ENCODE measurements at regions not wholly inside any gene's neighbourhood (a gene's known extent, or its start where the extent isn't known, plus 50 kb on each side); places are given as distances from the start of the nearest gene placed in this dataset.

DNA sequence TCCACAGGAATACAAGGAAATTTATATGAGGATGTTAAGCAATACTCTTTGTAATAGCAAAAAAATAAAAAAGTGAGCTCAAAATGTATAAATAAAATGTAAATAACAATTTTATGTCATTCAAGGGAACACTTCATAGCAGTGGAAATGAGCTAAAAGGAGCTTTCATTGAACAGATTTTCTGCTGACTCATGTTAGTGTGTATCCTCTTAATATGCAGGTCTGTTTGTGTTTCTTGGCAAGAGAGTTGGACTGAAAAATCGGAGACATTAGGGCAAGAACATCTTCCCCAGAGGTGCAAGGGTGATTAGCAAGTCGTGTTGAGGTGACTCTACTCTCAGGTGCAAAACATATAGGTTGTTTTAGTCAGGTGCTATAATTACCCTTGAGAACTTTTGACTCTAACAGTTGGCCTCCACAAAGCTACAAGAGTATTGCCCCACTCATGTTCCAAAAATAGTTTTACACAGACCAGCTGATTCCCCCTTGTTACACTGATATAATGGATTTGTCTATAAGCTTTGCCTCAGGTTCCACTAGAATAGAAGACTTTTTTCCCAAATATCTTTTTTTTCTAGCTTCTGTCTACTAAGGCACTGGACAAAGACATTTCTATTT lies 702.9 kb downstream of the TENT5A start:
- TF ChIP-seq, protein P1, sequence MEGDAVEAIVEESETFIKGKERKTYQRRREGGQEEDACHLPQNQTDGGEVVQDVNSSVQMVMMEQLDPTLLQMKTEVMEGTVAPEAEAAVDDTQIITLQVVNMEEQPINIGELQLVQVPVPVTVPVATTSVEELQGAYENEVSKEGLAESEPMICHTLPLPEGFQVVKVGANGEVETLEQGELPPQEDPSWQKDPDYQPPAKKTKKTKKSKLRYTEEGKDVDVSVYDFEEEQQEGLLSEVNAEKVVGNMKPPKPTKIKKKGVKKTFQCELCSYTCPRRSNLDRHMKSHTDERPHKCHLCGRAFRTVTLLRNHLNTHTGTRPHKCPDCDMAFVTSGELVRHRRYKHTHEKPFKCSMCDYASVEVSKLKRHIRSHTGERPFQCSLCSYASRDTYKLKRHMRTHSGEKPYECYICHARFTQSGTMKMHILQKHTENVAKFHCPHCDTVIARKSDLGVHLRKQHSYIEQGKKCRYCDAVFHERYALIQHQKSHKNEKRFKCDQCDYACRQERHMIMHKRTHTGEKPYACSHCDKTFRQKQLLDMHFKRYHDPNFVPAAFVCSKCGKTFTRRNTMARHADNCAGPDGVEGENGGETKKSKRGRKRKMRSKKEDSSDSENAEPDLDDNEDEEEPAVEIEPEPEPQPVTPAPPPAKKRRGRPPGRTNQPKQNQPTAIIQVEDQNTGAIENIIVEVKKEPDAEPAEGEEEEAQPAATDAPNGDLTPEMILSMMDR (IDR thresholded peaks at IDR 0.05): no peak
- intact Hi-C loops (cut with DNase I): no loop called here
- no peak overlapping the region for H3K4me3 ChIP-seq
- H3K27me3 ChIP-seq (ENCODE audit: insufficient read depth in 3 of 3, low read length in 2 of 3): no peaks in the 10 kb centered on the region
- no peak overlapping the region for H3K27ac ChIP-seq
- WGBS, 3 donors: 38 to 48% (median 47%) methylated on average over 2 of the region's 2 CpGs
- H3K9me3 ChIP-seq: no peaks in the 10 kb centered on the region
- no peaks in the 10 kb centered on the region for H3K4me1 ChIP-seq
- DNase-seq: no peak
- ATAC-seq: peak in 3 of 4 donors; percentile 40 to 76 (median 51)
- no peaks in the 10 kb centered on the region for H3K36me3 ChIP-seq (ENCODE audit: insufficient read depth in 1 of 2, low read depth in 1 of 2)

GRCh38 chr6:81031416-81031815 lies 721.1 kb downstream of the TENT5A start:
- DNase-seq (no peak), ATAC-seq (no peak)
- Histone ChIP-seq H3K36me3 (ENCODE audit: insufficient read depth in 1 of 2, low read depth in 1 of 2) (no peaks in the 10 kb centered on the region), H3K27me3 (ENCODE audit: insufficient read depth in 3 of 3, low read length in 2 of 3) (no peaks in the 10 kb centered on the region), H3K4me3 (no peak overlapping the region), H3K4me1 (no peaks in the 10 kb centered on the region), H3K27ac (no peak overlapping the region), H3K9me3 (no peaks in the 10 kb centered on the region)
- TF ChIP-seq, protein P1 (IDR thresholded peaks at IDR 0.05): no peak
- WGBS, 3 donors: 23 to 37% (median 25%) methylated on average over 2 of the region's 2 CpGs
- intact Hi-C loops (cut with DNase I): no loop called here

- TF ChIP-seq, protein P1 (IDR thresholded peaks at IDR 0.05): no peak
- DNase-seq: no peak
Observed at GRCh38 chr6:81026041-81026553, 726.4 kb downstream of the TENT5A start.

GRCh38 chr6:81023709-81024108 lies 728.8 kb downstream of the TENT5A start:
- no peaks in the 10 kb centered on the region for H3K36me3 ChIP-seq (ENCODE audit: insufficient read depth in 1 of 2, low read depth in 1 of 2)
- H3K9me3 ChIP-seq: peaks cover 6% of the 10 kb centered on the region
- intact Hi-C loops (cut with DNase I): no loop called here
- no peak overlapping the region for H3K4me3 ChIP-seq
- peaks cover 0 to 2% (median 0%) of the 10 kb centered on the region in 3 donors for H3K27me3 ChIP-seq (ENCODE audit: insufficient read depth in 3 of 3, low read length in 2 of 3)
- WGBS, 3 donors: 89 to 100% (median 98%) methylated on average over 1 of the region's 1 CpG
- TF ChIP-seq, protein P1 (IDR thresholded peaks at IDR 0.05): no peak
- ATAC-seq (no peak), DNase-seq (no peak)
- no peak overlapping the region for H3K27ac ChIP-seq
- H3K4me1 ChIP-seq: no peaks in the 10 kb centered on the region

More at GRCh38 chr6:81026041-81026553, 726.4 kb downstream of the TENT5A start:
- Histone ChIP-seq H3K4me1 (no peaks in the 10 kb centered on the region), H3K4me3 (no peak overlapping the region), H3K27ac (no peak overlapping the region), H3K9me3 (peaks cover 6% of the 10 kb centered on the region), H3K36me3 (ENCODE audit: insufficient read depth in 1 of 2, low read depth in 1 of 2) (no peaks in the 10 kb centered on the region), H3K27me3 (ENCODE audit: insufficient read depth in 3 of 3, low read length in 2 of 3) (peaks cover 0 to 2% (median 0%) of the 10 kb centered on the region in 3 donors)
- peak in 1 of 4 donors; percentile 73 for ATAC-seq
- 56 to 65% (median 57%) methylated on average over 2 of the region's 2 CpGs for WGBS, 3 donors
- intact Hi-C loops (cut with DNase I): no loop called here

Data from psoas muscle (tissue), 7 donors.